ENCODE measurements at regions not wholly inside any gene's neighbourhood (a gene's known extent, or its start where the extent isn't known, plus 50 kb on each side); places are given as distances from the start of the nearest gene placed in this dataset.

DNA sequence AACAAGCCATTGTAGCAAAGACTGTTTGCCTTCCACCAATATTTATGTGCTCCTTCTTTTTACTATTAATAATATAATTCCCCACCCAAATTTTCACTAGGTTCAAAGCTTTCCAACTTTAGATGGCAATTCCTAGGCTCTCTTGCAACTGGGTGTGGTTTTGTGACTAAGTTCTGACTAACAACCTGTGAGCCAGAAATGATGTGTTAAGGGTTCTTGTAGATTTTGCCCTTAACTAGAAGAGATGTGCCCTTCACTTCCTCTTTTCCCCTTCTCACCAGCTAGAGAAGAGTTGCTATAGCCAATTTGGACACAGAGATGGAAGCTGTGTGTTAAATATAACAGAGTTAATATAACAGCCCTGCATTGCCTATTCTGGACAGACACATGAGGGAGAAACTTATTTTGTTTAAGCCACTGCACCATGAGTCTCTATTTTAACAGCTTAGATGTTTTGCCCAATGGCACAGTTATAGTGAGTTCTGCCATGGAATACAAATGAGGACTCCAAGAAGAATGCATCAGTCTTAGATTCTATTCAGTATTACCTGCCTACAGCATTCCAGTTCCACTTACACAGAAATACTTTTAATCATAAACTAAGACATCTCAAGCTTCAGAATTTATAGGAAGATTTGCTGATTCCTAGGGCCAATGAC is 216.2 kb downstream of the DUSP6 start:
- TF ChIP-seq, protein P1, sequence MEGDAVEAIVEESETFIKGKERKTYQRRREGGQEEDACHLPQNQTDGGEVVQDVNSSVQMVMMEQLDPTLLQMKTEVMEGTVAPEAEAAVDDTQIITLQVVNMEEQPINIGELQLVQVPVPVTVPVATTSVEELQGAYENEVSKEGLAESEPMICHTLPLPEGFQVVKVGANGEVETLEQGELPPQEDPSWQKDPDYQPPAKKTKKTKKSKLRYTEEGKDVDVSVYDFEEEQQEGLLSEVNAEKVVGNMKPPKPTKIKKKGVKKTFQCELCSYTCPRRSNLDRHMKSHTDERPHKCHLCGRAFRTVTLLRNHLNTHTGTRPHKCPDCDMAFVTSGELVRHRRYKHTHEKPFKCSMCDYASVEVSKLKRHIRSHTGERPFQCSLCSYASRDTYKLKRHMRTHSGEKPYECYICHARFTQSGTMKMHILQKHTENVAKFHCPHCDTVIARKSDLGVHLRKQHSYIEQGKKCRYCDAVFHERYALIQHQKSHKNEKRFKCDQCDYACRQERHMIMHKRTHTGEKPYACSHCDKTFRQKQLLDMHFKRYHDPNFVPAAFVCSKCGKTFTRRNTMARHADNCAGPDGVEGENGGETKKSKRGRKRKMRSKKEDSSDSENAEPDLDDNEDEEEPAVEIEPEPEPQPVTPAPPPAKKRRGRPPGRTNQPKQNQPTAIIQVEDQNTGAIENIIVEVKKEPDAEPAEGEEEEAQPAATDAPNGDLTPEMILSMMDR (conservative IDR thresholded peaks at IDR 0.05 in 1 of 2, IDR thresholded peaks at IDR 0.05 in 1 of 2; ENCODE audit: extremely low read depth in 1 of 2, insufficient read depth in 1 of 2, low read depth in 1 of 2, low read length in 2 of 2), result no peak
- no peak for TF ChIP-seq EZH2 (IDR thresholded peaks at IDR 0.05; ENCODE audit: borderline replicate concordance, low read length)

Measured in mammary epithelial cell (primary cell).